ENCODE measurements at regions not wholly inside any gene's neighbourhood (a gene's known extent, or its start where the extent isn't known, plus 50 kb on each side); places are given as distances from the start of the nearest gene placed in this dataset.

GRCh38 chr14:73782623-73783022 is 68.4 kb upstream of the PNMA1 start:
- DNase-seq (ENCODE audit: low read depth), result no peak

GRCh38 chr14:73780896-73781295 is 66.7 kb upstream of the PNMA1 start:
- DNase-seq (ENCODE audit: low read depth), result no peak

- no peak for DNase-seq (ENCODE audit: low read depth)
Measured at GRCh38 chr14:73780391-73780790, 66.2 kb upstream of the PNMA1 start.

GRCh38 chr14:73778736-73779135 is 64.6 kb upstream of the PNMA1 start:
- DNase-seq (ENCODE audit: low read depth), result no peak

GRCh38 chr14:73777420-73777819 is 63.2 kb upstream of the PNMA1 start:
- DNase-seq (ENCODE audit: low read depth), result no peak

- DNase-seq (ENCODE audit: low read depth), result peak; percentile 58
Measured at GRCh38 chr14:73776194-73776537, 62.0 kb upstream of the PNMA1 start.

- no peak for DNase-seq (ENCODE audit: low read depth)
Measured at GRCh38 chr14:73775339-73776193, 61.4 kb upstream of the PNMA1 start.

- DNase-seq (ENCODE audit: low read depth), result no peak
Measured at GRCh38 chr14:73774671-73775070, 60.5 kb upstream of the PNMA1 start.

GRCh38 chr14:73774241-73774570 is 60.0 kb upstream of the PNMA1 start:
- DNase-seq (ENCODE audit: low read depth), result no peak

- DNase-seq (ENCODE audit: low read depth), result no peak
Measured at GRCh38 chr14:73773441-73774240, 59.5 kb upstream of the PNMA1 start.

GRCh38 chr14:73771848-73772638 is 57.9 kb upstream of the PNMA1 start:
- DNase-seq (ENCODE audit: low read depth), result no peak

- no peak for DNase-seq (ENCODE audit: low read depth)
Measured at GRCh38 chr14:73770977-73771847, 57.0 kb upstream of the PNMA1 start.

- no peak for DNase-seq (ENCODE audit: low read depth)
Measured at GRCh38 chr14:73768107-73768506, 53.9 kb upstream of the PNMA1 start.

GRCh38 chr14:73764406-73765280 is 50.5 kb upstream of the PNMA1 start:
- DNase-seq (ENCODE audit: low read depth), result no peak
